ENCODE measurements at regions not wholly inside any gene's neighbourhood (a gene's known extent, or its start where the extent isn't known, plus 50 kb on each side); places are given as distances from the start of the nearest gene placed in this dataset.

DNA sequence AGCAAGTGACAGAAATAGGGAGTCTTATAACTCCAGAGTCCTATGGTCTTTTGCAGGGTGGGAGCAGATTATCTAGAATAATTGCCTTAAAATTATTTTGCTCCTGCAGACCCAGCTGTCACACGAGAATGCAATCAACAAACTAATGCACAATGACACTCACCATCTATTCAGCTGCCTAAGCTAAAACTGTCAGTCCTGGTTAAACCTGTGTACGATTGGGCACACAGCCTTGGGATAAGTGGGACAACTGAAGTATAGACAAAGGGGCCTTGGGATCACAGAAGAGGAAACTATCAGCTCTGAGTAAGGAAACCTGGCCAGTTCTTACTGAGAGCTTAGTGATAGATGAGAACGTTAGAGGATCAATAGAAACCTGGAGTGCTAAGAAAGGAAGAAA lies 595.9 kb upstream of the KIRREL3 start:
- DNase-seq (ENCODE audit: low spot score) = no peak

DNA sequence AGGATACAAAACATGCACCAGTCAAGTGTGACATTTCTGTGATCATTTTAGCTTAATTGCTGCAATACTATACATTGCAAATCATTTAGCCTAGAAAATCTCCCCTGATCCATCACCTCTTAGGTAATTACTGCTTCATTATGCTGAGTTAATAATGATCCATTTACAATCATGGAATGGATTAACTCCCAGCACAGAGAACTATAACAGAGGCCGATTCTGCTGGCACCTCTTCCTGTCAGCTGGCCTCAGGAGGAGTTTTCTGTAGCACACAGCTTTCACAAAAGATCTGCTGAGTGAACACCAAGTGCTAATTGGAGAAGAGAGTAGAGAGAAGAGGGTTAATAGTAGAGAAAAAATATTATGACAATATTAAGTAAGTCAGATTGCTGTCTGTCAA lies 591.8 kb upstream of the KIRREL3 start:
- DNase-seq (ENCODE audit: low spot score) = no peak

DNA sequence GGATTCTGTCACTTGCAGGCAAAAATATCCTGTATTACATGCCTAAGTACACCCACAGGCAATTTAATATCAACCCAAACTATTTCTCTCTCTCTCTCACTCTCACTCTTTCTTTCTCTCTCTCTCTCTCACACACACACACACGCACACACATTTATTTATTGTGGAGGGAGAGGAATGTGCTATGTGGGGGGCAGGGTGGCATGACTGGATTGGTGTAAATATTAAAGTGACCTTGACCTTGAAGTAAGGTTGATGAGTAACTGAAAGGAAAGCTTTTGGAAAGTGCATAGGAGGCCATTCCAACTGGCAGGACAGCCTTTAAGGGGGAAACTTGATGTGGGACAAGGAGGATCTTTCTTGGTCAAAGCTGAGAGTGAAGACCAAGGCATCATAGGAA lies 589.7 kb upstream of the KIRREL3 start:
- no peak for DNase-seq (ENCODE audit: low spot score)

DNA sequence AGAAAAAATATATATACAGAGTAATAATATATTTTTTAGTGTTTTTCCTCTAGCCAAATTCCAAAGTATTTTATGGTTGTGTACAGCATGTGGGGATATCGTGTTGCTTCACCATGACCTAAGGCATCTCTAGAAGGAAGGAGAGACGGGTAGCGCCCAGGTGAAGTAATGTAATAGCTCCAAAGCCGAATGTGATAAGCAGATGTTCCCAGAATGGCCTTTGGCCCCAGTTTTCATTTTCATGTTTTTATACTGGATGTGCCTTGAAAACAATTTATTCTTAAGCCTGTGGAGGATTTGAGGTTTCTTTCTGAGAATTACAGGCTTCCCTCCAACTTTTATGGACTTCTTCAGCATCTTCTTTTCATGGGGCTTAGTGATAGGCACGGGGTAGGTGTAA lies 587.9 kb upstream of the KIRREL3 start:
- no peak for DNase-seq (ENCODE audit: low spot score)

DNA sequence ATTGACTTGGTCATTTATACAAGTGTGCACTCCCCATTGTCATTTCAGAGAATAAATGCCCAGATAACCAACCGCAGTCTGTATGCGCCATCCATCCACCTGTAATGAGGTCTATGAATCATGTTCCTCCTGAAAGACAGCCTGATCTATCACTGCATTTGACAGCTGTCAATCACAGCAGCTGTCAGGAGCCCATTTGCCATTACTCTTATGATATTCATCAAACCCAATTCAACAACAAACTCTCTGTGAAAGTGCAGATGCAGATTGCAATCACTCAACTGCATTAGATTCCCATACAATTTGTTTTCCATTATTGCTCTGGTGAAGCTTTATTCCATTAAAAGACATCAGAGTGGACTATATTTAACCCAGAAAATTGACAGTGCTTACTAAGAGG lies 586.9 kb upstream of the KIRREL3 start:
- DNase-seq (ENCODE audit: low spot score) = no peak

DNA sequence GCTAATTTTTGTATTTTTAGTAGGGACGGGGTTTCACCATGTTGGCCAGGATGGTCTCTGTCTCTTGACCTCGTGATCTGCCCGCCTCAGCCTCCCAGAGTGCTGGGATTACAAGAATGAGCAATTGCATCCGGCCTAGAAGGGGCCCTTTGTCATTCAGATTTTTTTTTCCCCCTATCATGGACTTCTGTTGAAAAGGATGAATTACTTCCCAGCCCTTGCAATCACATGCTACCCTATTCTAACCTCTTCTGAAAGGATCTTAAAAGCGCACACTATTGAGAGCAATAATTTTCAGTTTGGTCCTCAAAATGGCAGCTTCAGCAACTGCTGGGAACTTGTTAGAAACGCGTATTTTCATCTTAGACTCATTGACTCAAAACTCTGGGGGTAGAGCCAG lies 575.6 kb upstream of the KIRREL3 start:
- DNase-seq (ENCODE audit: low spot score) = no peak

DNA sequence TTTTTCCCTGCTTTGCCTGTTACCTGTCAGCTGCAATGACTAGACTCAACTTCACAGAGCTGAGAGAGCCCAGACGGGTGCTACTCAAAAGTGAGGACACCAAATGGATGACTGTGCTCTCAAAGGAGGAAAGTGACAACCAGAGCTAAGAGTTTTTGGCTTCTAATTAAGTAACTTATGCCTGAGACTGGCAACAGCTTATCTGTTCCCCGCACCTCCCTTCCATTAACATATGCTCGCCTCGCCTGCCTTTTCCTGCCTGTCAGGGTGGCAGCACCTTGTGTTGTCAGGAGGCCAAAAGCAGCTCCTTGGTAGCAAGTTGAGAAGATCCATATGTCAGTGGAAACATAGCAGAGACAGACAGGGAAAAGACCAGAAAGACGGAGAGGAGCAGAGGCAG lies 573.9 kb upstream of the KIRREL3 start:
- no peak for DNase-seq (ENCODE audit: low spot score)

DNA sequence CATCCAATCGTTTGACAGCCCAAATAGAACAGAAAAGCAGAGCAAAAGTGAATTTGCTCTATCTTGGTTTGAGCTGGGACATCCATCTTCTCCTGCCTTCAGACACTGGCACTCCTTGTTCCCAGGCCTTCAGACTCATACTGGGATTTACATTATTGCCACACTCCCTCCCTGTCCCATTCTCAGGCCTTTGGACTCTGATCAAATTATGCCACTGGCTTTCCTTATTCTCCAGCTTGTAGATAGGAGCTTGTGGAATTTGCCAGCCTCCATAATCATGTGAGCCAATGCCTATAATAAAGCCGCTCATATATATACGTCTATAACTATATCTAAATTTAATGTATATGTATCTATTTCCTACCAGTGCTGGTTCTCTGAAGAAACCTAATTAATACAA lies 568.3 kb upstream of the KIRREL3 start:
- no peak for DNase-seq (ENCODE audit: low spot score)

DNA sequence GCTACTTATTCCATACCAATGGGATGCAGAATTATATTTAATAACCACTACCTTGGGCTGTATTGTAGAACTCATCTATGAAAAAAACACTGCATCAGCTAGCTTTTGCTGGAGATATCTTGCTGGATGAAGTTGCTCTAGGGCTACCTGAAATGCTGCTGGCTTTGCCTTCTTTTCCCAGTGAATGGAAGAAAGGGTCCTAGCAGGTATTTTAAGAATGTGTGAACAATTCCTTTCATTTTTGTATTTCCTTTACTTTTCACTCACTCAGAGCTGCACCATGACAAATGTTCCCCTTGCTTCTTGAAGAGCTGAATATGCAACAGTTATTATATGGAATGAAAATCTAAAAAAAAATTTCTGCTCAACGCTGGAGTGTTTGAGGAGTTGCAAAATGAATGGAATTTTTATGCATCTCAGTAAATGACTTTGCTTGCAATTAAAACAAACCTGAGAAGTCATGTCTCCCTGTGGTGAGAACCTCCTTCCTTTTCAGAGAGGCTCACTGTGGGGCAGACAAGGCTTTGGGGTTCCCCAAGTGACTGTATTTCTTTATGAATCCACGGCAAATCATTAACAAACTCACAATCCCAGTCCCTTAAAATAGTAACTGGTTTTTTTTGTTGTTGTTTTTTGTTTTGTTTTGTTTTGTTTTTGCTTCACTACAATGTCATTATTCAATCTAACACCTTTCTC lies 566.8 kb upstream of the KIRREL3 start:
- DNase-seq (ENCODE audit: low spot score) = no peak

DNA sequence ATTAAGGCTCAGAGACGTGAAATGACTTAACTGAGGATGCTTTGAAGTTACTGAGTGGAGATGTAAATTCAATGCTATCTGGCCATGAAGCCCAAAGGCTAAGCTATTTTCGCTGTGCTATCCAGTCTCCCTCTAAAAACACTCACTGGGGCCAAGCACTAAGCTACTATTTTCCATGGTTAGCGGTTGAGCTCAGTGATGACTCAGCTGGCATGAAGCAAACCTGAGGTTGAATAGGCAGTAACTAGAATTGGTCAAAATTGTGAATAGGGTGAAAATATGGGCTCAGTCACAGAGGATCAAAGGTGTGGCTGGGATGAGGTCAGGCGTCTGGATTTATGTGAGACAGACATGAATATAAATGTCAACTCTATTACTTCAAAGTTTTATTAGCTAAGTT lies 564.2 kb upstream of the KIRREL3 start:
- DNase-seq (ENCODE audit: low spot score) = no peak

DNA sequence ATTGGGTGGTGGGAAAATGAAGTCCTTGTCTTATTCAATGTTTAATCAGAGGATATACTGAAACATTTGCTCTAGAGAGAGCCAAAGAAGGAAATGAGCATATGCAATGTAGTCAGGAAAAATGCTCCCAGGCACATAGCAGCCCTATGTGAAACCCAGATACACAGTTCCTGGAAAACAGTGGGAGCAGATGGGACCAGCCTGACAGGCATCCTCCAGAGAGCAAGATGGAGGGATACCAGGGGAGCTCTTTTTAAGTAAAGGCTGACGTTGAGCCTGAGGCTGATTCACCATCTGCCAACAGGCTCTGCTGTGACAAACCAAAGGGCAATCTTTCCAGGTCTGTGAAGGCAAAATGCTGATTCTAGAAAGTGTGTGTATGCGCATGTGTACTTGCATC lies 559.4 kb upstream of the KIRREL3 start:
- DNase-seq (ENCODE audit: low spot score) = no peak

DNA sequence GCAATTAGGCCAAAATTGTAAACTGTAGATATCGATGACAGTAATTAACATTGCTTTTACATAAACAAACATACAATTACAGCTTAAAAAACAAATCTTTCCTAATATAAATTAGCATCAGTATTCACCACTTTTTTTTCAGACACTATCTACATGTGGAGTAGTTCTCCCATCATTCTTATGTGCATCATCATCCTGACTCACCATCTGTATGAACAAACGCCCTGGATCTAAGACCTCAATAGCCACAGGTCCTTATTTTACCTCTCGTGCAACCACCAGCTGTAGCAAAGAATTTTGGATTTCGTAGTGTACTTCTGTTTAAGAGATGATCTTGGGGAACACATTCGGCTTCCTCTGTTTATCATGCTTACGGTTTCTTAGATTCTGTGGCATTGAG lies 551.9 kb upstream of the KIRREL3 start:
- DNase-seq (ENCODE audit: low spot score) = no peak

DNA sequence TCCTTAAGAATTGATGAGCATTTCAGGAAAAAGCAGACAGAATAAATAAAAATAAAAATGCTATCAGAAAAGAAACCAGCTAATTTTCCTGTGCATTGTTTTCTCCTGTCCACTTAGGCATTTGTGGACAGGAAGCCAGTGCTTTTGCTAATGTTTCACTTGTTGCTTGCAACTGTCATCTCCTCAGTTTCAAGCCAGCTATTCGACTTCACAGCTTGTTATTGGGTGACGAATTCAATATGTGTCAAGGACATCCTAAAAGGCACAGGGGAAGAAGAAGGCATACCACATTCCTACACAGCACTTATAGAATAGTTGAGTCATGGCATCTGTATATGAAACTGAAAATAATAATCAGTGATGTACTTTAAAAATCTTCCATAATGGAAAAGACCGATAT lies 530.6 kb upstream of the KIRREL3 start:
- no peak for DNase-seq (ENCODE audit: low spot score)

DNA sequence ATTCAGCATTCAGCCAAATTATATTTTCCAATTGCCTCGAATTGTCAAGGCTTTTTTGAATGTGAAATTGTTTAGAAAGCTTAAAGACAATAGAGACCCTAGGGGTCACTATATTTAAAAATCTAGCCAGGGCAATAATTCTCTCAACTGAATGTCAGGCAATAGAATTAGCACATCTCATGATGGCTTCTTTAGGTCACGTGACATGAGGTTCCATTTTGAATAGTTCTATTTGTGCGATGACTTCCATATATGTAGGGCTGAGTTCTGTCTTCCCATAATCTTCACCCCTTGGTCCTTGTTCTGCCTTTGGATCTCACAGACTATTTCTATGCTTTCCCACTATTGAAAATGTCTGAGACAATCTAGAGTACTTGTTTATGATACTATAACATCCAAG lies 527.7 kb upstream of the KIRREL3 start:
- DNase-seq (ENCODE audit: low spot score) = no peak

DNA sequence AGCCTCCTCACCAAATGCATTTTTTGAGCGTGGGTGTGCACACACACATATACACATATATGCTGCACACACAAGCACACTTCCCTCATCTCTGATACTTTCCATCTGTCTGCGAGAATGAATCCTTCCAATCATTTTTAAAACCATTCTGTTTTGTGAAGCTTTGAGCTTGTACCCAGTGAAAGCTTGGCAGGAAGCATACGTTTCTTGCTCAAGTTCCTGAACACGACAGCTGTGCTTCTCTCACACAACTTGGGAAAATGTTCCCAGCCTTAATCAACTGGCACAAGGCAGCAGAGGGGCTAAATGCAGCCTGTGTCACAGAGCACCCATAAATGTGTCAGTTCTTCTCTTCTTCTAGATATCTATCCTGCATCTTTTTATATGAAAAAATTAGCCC lies 524.0 kb upstream of the KIRREL3 start:
- DNase-seq (ENCODE audit: low spot score) = no peak

DNA sequence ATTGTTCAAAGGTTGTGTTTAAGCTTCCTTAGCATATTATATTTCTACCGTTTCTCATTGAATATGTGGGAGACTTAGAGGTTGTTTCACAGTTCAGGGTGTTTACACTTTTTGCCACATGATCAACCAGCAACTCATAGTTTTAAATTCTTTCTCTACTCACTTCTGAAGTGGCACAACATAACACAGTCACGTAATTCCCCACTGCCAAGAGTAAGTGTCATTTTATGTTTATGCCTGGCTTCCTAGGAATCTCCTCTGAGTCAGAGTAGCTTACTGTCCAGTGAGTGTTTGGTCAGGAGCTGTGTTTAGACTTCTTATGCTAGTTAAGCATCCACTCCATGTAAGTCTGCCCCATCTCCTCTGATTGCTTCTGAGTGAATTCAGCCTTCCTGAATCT lies 520.8 kb upstream of the KIRREL3 start:
- DNase-seq (ENCODE audit: low spot score) = no peak

DNA sequence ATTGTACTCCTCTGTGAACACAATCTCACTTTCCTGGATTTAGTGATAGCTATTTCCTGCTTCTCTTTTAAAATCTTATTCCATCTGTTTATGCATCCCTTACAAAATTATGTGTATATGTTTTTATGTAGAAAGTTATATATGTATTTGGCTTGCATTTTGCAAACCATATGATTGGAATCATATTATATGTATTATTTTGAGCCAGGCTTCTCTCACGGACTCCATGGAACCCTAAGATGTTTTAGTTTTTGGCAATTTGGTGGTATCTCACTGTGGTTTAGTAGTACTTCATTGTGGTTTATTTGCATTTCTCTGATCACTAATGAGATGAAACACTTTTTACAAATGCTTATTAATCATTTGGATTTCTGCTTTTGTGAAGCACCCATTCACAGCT lies 507.3 kb upstream of the KIRREL3 start:
- DNase-seq (ENCODE audit: low spot score) = no peak

DNA sequence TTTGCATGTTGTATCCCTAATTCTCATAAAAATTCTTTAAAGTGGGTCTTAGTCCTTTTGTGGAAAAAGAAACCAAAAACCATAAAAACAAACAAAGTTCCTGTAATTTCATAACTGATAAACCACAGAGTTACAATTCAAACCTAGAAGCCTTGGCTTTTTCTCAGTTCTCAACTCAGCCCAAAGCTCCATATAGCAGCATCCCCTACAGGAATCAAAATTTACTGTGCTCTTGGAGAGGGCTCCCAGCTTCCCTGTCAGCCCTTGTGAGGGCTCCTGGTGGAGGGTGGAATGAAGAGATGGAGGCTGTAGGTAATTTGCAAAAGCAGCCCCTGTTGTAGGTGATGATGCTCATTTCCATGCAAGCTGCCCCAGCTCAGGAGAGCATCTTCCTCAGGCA lies 506.1 kb upstream of the KIRREL3 start:
- no peak for DNase-seq (ENCODE audit: low spot score)

DNA sequence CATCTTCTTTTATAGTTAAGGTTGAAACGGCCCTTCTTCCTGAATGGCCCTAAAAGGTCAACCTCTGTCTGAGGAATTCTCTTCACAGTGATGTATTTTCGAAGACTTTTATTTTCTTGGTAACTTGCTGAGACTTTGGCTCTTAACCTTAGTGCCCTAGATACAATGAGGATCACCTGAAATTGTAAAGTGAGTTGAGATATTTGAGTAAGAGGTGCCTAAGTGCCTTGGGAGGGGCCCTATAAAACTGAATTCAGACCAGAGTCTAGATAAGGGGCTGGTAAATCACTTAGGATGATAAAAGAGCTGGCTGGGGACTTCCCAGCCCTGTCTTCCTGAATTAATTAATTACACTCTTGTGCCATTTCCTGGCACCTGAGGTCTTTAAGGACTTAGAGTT lies 505.6 kb upstream of the KIRREL3 start:
- no peak for DNase-seq (ENCODE audit: low spot score)

DNA sequence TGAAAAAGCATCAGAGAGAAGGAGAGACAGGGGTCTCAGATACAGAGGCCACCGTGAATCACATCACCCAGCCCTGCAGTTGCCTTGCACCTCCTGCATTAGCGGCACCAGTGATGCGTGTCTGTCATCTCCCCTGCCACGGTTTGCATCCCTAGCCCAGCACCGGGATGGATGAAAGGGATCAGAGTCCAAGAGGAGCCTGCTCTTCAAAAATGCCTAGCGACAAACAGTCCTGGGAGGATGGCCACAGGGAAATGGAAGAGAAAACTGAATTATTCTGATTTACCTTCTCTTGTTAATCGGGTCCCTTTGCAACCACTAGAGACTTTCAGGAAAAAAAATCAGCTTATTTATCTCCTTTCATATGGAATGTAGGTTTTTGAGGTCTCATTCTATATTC lies 495.6 kb upstream of the KIRREL3 start:
- DNase-seq (ENCODE audit: low spot score) = no peak

DNA sequence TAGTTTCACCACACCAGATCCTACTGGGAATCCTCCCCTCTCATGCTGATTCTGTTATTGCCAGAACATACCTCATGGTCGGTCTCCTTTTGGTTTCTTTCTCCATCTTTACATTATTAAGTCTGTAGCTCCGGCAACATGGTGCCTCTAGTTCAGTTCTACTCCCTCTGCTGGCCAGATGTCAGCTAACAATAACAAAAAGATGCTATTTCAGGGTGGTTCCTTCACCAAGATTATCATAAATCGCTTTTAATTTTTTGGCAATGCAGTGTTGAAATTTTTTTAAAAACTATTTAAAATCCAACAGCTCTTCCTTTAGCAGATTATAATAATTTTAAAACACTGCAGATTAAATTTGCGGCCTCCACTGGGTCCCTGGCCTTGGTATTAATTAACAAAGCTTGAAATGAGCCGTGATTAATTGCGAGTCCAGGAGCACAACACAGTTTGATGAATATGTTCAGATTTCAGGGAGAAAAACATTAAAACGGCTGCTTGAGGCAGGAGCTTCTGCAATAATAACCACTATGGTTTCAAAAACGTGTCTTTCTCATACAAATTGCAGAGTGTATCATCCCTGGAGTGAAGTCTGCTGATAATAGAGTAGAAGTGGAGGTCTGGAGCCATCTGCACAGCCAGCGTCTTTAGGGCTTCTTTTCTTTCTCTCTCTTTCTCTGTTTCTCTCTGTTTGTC lies 492.9 kb upstream of the KIRREL3 start:
- no peak for DNase-seq (ENCODE audit: low spot score)

DNA sequence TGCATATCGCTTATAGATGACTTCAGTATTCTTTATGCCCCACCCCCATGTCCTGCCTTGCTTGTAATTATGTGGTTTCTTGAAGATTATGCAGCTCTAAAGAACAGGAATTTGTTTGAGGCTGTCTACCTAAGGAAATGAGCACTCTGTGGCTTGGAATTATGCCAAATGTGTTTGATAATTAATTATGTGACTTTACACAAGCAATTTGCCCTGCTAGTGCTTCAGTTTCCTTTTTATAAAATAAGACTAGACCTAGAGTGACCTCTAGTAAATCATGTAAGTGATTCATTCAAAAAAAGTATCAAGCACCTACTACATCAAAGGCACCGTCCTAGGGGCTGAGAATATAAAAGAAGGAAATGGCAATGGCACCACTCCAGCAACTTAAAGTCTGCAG lies 491.5 kb upstream of the KIRREL3 start:
- no peak for DNase-seq (ENCODE audit: low spot score)

DNA sequence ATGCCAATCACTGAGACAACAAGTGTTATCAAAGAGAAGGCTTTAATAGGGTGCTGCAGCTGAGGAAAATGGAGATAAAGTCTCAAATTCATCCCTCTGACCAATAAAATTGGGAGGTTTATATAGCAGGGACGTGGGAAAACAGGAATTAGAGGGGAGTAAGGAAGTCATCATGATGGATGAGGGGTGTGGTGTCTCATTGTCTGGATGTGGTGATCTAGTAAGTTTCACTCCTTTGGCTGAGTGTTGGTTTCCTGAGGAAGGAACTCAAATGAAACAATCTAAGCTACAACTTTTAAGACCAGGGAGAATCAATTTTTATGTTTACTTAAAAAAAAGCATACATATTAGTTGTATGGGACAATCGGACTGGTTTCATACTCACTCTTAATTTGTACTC lies 491.0 kb upstream of the KIRREL3 start:
- DNase-seq (ENCODE audit: low spot score) = no peak

DNA sequence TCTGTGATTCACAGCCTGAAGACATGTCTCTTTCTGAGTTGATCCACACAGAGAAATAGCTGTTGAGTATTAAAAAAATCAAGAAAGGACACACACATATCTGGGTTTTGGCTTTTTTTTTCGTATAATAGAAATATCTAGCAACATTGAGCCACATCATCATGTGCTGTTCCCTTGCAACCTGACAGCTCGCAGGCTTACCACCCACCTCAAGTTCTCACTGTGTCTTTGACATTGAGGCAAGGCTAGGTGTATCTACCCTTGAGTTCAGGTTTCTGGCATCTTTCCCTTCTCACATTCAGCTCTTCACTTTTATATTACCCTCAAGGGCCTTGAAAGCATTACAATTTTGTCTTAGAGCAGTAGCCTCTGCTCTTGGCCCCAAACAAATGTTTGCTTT lies 490.3 kb upstream of the KIRREL3 start:
- DNase-seq (ENCODE audit: low spot score) = no peak
